Activated naive CD8-positive, alpha-beta T cell treated with anti-CD3 and anti-CD28 coated beads, Interleukin-2, amount 10 ng/mL, durations not matched to agents 7 days and 5 days (primary cell): ENCODE measurements at regions not wholly inside any gene's neighbourhood (a gene's known extent, or its start where the extent isn't known, plus 50 kb on each side); places are given as distances from the start of the nearest gene placed in this dataset.

Experiments
- ATAC-seq: fragments of 150-1000 bp; cut with Tn5 transposase; one replicate; pipeline ENCODE4 v1.10.0; 2021; ENCODE audit warnings: low read depth, moderate library complexity
- POLR2A ChIA-PET: fragments of 350-600 bp; sonication (Branson Sonifier 250); formaldehyde crosslinking; loops from one replicate; lab custom pipeline; 2021; ENCODE audit warnings: antibody characterized with exemption; lab: Charles Lee
- DNase-seq: peaks from one replicate; pipeline ENCODE4 v3.0.0; 2021
- H3K27ac Mint-ChIP-seq: one replicate; pipeline ENCODE4 v1.8.0; 2022; ENCODE audit warnings: mild to moderate bottlenecking, mixed read lengths
- H3K27me3 Mint-ChIP-seq: one replicate; pipeline ENCODE4 v1.8.0; 2022; ENCODE audit warnings: mild to moderate bottlenecking, moderate library complexity, mixed read lengths
- H3K36me3 Mint-ChIP-seq: one replicate; pipeline ENCODE4 v1.8.0; 2021; ENCODE audit warnings: mild to moderate bottlenecking, mixed read lengths
- H3K4me1 Mint-ChIP-seq: one replicate; pipeline ENCODE4 v1.8.0; 2021; ENCODE audit warnings: mixed read lengths
- H3K4me3 Mint-ChIP-seq: one replicate; pipeline ENCODE4 v1.8.0; 2022; ENCODE audit warnings: mild to moderate bottlenecking, moderate library complexity, mixed read lengths
- H3K9me3 Mint-ChIP-seq: one replicate; pipeline ENCODE4 v1.8.0; 2021; ENCODE audit warnings: mixed read lengths

- Mint-ChIP-seq H3K9me3 (no peaks in the 10 kb centered on the region), H3K4me1 (no peaks in the 10 kb centered on the region), H3K27ac (no peak overlapping the region), H3K4me3 (no peak overlapping the region), H3K36me3 (no peaks in the 10 kb centered on the region), H3K27me3 (no peaks in the 10 kb centered on the region)
- no peak for DNase-seq
- POLR2A ChIA-PET: no interaction called here
- ATAC-seq: no peak
Measured at GRCh38 chr9:107940616-107941595, 451.3 kb upstream of the KLF4 start.

GRCh38 chr9:107938801-107939386 is 449.3 kb upstream of the KLF4 start:
- H3K4me3 Mint-ChIP-seq: no peak overlapping the region
- no peaks in the 10 kb centered on the region for H3K27me3 Mint-ChIP-seq
- DNase-seq: no peak
- H3K9me3 Mint-ChIP-seq: no peaks in the 10 kb centered on the region
- no peaks in the 10 kb centered on the region for H3K36me3 Mint-ChIP-seq
- no peak overlapping the region for H3K27ac Mint-ChIP-seq
- no peak for ATAC-seq
- POLR2A ChIA-PET: no interaction called here
- no peaks in the 10 kb centered on the region for H3K4me1 Mint-ChIP-seq

GRCh38 chr9:107935931-107936330 is 446.4 kb upstream of the KLF4 start:
- ATAC-seq: no peak
- POLR2A ChIA-PET: no interaction called here

GRCh38 chr9:107933516-107933915 is 443.9 kb upstream of the KLF4 start:
- Mint-ChIP-seq H3K36me3 (no peaks in the 10 kb centered on the region), H3K4me3 (no peak overlapping the region), H3K27me3 (no peaks in the 10 kb centered on the region), H3K27ac (no peak overlapping the region), H3K4me1 (no peaks in the 10 kb centered on the region), H3K9me3 (no peaks in the 10 kb centered on the region)
- POLR2A ChIA-PET: no interaction called here
- DNase-seq: no peak
- no peak for ATAC-seq

More at GRCh38 chr9:107935931-107936330, 446.4 kb upstream of the KLF4 start:
- no peak overlapping the region for H3K4me3 Mint-ChIP-seq
- H3K4me1 Mint-ChIP-seq: no peaks in the 10 kb centered on the region
- no peaks in the 10 kb centered on the region for H3K9me3 Mint-ChIP-seq
- H3K27ac Mint-ChIP-seq: no peak overlapping the region
- no peaks in the 10 kb centered on the region for H3K36me3 Mint-ChIP-seq
- DNase-seq: no peak
- H3K27me3 Mint-ChIP-seq: no peaks in the 10 kb centered on the region

- Mint-ChIP-seq H3K9me3 (no peaks in the 10 kb centered on the region), H3K4me1 (no peaks in the 10 kb centered on the region), H3K27ac (no peak overlapping the region), H3K4me3 (no peak overlapping the region), H3K27me3 (no peaks in the 10 kb centered on the region), H3K36me3 (no peaks in the 10 kb centered on the region)
- POLR2A ChIA-PET: no interaction called here
- ATAC-seq (no peak), DNase-seq (no peak)
Measured at GRCh38 chr9:107933097-107933496, 443.5 kb upstream of the KLF4 start.

- Mint-ChIP-seq H3K36me3 (no peaks in the 10 kb centered on the region), H3K4me1 (no peaks in the 10 kb centered on the region), H3K9me3 (no peaks in the 10 kb centered on the region), H3K27me3 (no peaks in the 10 kb centered on the region), H3K4me3 (no peak overlapping the region), H3K27ac (no peak overlapping the region)
- DNase-seq (no peak), ATAC-seq (no peak)
- POLR2A ChIA-PET: no interaction called here
Measured at GRCh38 chr9:107932601-107933000, 443.0 kb upstream of the KLF4 start.

GRCh38 chr9:107932046-107932445 is 442.5 kb upstream of the KLF4 start:
- Mint-ChIP-seq H3K36me3 (no peaks in the 10 kb centered on the region), H3K27me3 (no peaks in the 10 kb centered on the region), H3K4me3 (no peak overlapping the region), H3K27ac (no peak overlapping the region), H3K9me3 (no peaks in the 10 kb centered on the region), H3K4me1 (no peaks in the 10 kb centered on the region)
- no peak for DNase-seq
- no peak for ATAC-seq
- POLR2A ChIA-PET: no interaction called here

- POLR2A ChIA-PET: no interaction called here
- no peak overlapping the region for H3K4me3 Mint-ChIP-seq
- no peak for DNase-seq
- H3K36me3 Mint-ChIP-seq: no peaks in the 10 kb centered on the region
- H3K9me3 Mint-ChIP-seq: no peaks in the 10 kb centered on the region
- ATAC-seq: no peak
- no peaks in the 10 kb centered on the region for H3K27me3 Mint-ChIP-seq
- H3K4me1 Mint-ChIP-seq: no peaks in the 10 kb centered on the region
- no peak overlapping the region for H3K27ac Mint-ChIP-seq
Measured at GRCh38 chr9:107931071-107931715, 441.6 kb upstream of the KLF4 start.

- peaks cover 2% of the 10 kb centered on the region for H3K9me3 Mint-ChIP-seq
- POLR2A ChIA-PET: no interaction called here
Measured at GRCh38 chr9:107929443-107929842, 439.9 kb upstream of the KLF4 start.

GRCh38 chr9:107928701-107929371 is 439.3 kb upstream of the KLF4 start:
- H3K36me3 Mint-ChIP-seq: no peaks in the 10 kb centered on the region
- no peak overlapping the region for H3K4me3 Mint-ChIP-seq
- H3K27me3 Mint-ChIP-seq: no peaks in the 10 kb centered on the region
- H3K9me3 Mint-ChIP-seq: peaks cover 2% of the 10 kb centered on the region
- POLR2A ChIA-PET: no interaction called here
- DNase-seq (no peak), ATAC-seq (no peak)
- no peaks in the 10 kb centered on the region for H3K4me1 Mint-ChIP-seq
- H3K27ac Mint-ChIP-seq: no peak overlapping the region

More at GRCh38 chr9:107929443-107929842, 439.9 kb upstream of the KLF4 start:
- no peaks in the 10 kb centered on the region for H3K4me1 Mint-ChIP-seq
- ATAC-seq (no peak), DNase-seq (no peak)
- no peak overlapping the region for H3K4me3 Mint-ChIP-seq
- H3K36me3 Mint-ChIP-seq: no peaks in the 10 kb centered on the region
- H3K27me3 Mint-ChIP-seq: no peaks in the 10 kb centered on the region
- no peak overlapping the region for H3K27ac Mint-ChIP-seq

- no peak overlapping the region for H3K27ac Mint-ChIP-seq
- H3K27me3 Mint-ChIP-seq: no peaks in the 10 kb centered on the region
- DNase-seq (no peak), ATAC-seq (no peak)
- H3K36me3 Mint-ChIP-seq: no peaks in the 10 kb centered on the region
- POLR2A ChIA-PET: no interaction called here
- H3K4me3 Mint-ChIP-seq: no peak overlapping the region
- peaks cover 2% of the 10 kb centered on the region for H3K9me3 Mint-ChIP-seq
- no peaks in the 10 kb centered on the region for H3K4me1 Mint-ChIP-seq
Measured at GRCh38 chr9:107927276-107927675, 437.7 kb upstream of the KLF4 start.

- no peak for ATAC-seq
- H3K36me3 Mint-ChIP-seq: no peaks in the 10 kb centered on the region
- no peaks in the 10 kb centered on the region for H3K27me3 Mint-ChIP-seq
- no peak overlapping the region for H3K4me3 Mint-ChIP-seq
- POLR2A ChIA-PET: no interaction called here
- DNase-seq: no peak
- peaks cover 2% of the 10 kb centered on the region for H3K9me3 Mint-ChIP-seq
- no peak overlapping the region for H3K27ac Mint-ChIP-seq
- H3K4me1 Mint-ChIP-seq: no peaks in the 10 kb centered on the region
Measured at GRCh38 chr9:107925749-107926297, 436.3 kb upstream of the KLF4 start.

- Mint-ChIP-seq H3K27ac (no peak overlapping the region), H3K9me3 (peaks cover 2% of the 10 kb centered on the region), H3K36me3 (no peaks in the 10 kb centered on the region), H3K4me1 (no peaks in the 10 kb centered on the region), H3K4me3 (no peak overlapping the region), H3K27me3 (no peaks in the 10 kb centered on the region)
- POLR2A ChIA-PET: no interaction called here
- ATAC-seq (no peak), DNase-seq (no peak)
Measured at GRCh38 chr9:107922260-107922659, 432.7 kb upstream of the KLF4 start.
